ENCODE measurements at regions not wholly inside any gene's neighbourhood (a gene's known extent, or its start where the extent isn't known, plus 50 kb on each side); places are given as distances from the start of the nearest gene placed in this dataset.
A peak's percentile ranks its signal among the peaks of the same experiment; 100 is the strongest.
"Not testable (repeated sequence)": the region's sequence is repeated elsewhere in the genome, so short reads cannot be mapped to it uniquely, and the experiment has no call there.

- no peak for DNase-seq
These were observed 188.9 kb downstream of the CAND1 start for GRCh38 chr12:67457778-67458665.

GRCh38 chr12:67459173-67459572, 189.4 kb upstream of the DYRK2 start:
- DNase-seq = no peak

- DNase-seq = no peak
These were observed 189.0 kb upstream of the DYRK2 start for GRCh38 chr12:67459578-67459977.

GRCh38 chr12:67460388-67460787, 188.2 kb upstream of the DYRK2 start:
- DNase-seq = no peak

- DNase-seq = no peak
These were observed 179.8 kb upstream of the DYRK2 start for GRCh38 chr12:67468549-67469245.

GRCh38 chr12:67469666-67470065, 178.9 kb upstream of the DYRK2 start:
- DNase-seq = no peak

GRCh38 chr12:67471810-67472209, 176.7 kb upstream of the DYRK2 start:
- no peak for DNase-seq

GRCh38 chr12:67472539-67472938, 176.0 kb upstream of the DYRK2 start:
- no peak for DNase-seq

GRCh38 chr12:67474934-67475620, 173.5 kb upstream of the DYRK2 start:
- DNase-seq = no peak

- DNase-seq = no peak
These were observed 172.8 kb upstream of the DYRK2 start for GRCh38 chr12:67475725-67476124.

- DNase-seq = no peak
These were observed 170.8 kb upstream of the DYRK2 start for GRCh38 chr12:67477681-67478265.

GRCh38 chr12:67482751-67483661, 165.5 kb upstream of the DYRK2 start:
- DNase-seq = peak; percentile 77

- no peak for DNase-seq
These were observed 164.5 kb upstream of the DYRK2 start for GRCh38 chr12:67483871-67484554.

GRCh38 chr12:67484791-67485480, 163.6 kb upstream of the DYRK2 start:
- DNase-seq = no peak

- no peak for DNase-seq
These were observed 161.9 kb upstream of the DYRK2 start for GRCh38 chr12:67486671-67487070.

GRCh38 chr12:67488349-67488748, 160.2 kb upstream of the DYRK2 start:
- not testable (repeated sequence) for DNase-seq

- no peak for DNase-seq
These were observed 159.5 kb upstream of the DYRK2 start for GRCh38 chr12:67489007-67489406.

- no peak for DNase-seq
These were observed 152.0 kb upstream of the DYRK2 start for GRCh38 chr12:67496581-67496980.

GRCh38 chr12:67498991-67499390, 149.6 kb upstream of the DYRK2 start:
- no peak for DNase-seq

- DNase-seq = no peak
These were observed 147.2 kb upstream of the DYRK2 start for GRCh38 chr12:67501362-67501761.

- DNase-seq = no peak
These were observed 144.5 kb upstream of the DYRK2 start for GRCh38 chr12:67504026-67504425.
